ENCODE measurements at regions not wholly inside any gene's neighbourhood (a gene's known extent, or its start where the extent isn't known, plus 50 kb on each side); places are given as distances from the start of the nearest gene placed in this dataset.

DNA sequence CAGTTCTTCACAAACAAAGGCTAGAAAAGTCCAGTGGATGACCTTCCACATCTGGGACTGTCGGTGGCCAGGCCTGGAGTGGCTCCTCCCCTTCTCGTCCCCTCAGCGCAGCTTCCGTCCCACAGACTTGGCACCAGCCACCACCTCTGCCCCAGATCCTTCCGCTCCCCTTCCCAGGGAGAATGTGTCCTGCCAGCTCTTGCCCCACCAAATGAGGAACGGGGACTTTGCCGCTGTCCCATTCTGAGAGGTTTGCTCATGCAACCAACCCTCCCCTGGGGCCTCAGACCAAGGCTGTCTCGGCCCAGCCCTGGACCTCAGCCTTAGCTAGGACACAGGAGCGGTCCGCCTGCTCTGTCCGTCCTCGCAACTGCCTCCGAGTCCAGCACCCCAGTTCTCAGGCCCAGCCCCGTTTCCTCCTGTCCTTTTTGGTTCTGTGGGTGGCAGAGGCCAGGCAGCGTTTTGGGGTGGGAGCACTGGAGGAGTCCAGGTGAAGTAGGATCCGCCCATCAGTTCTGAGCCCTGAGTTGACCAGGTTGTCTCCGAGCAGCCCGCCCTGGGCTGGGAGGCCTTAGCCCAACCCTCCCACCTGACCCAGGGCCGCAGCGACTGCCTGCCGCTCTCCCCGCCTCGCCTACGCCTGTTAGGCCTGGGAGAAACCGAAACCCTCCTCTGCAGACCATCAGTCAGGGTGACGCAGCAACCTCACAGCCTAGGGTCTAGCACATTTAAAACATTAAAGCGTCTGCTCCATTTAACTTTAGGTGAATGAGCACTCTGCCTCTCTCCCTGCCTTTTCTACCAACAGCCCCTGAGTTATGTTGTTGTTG, 284.3 kb downstream of the FOXO1 start:
- H3K27ac ChIP-seq = no peak overlapping the region
- TF ChIP-seq, protein P1, sequence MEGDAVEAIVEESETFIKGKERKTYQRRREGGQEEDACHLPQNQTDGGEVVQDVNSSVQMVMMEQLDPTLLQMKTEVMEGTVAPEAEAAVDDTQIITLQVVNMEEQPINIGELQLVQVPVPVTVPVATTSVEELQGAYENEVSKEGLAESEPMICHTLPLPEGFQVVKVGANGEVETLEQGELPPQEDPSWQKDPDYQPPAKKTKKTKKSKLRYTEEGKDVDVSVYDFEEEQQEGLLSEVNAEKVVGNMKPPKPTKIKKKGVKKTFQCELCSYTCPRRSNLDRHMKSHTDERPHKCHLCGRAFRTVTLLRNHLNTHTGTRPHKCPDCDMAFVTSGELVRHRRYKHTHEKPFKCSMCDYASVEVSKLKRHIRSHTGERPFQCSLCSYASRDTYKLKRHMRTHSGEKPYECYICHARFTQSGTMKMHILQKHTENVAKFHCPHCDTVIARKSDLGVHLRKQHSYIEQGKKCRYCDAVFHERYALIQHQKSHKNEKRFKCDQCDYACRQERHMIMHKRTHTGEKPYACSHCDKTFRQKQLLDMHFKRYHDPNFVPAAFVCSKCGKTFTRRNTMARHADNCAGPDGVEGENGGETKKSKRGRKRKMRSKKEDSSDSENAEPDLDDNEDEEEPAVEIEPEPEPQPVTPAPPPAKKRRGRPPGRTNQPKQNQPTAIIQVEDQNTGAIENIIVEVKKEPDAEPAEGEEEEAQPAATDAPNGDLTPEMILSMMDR (IDR thresholded peaks at IDR 0.05) = no peak
- H3K27me3 ChIP-seq = no peaks in the 10 kb centered on the region
- H3K9ac ChIP-seq (ENCODE audit: low read depth in 2 of 2, low read length in 2 of 2) = no peak overlapping the region
- H3K9me3 ChIP-seq = no peaks in the 10 kb centered on the region
- no peaks in the 10 kb centered on the region for H3K4me1 ChIP-seq
- H3K36me3 ChIP-seq = no peaks in the 10 kb centered on the region
- intact Hi-C loops (cut with DNase I) = no loop called here
- no peak for DNase-seq
- H3K4me3 ChIP-seq = no peak overlapping the region

DNA sequence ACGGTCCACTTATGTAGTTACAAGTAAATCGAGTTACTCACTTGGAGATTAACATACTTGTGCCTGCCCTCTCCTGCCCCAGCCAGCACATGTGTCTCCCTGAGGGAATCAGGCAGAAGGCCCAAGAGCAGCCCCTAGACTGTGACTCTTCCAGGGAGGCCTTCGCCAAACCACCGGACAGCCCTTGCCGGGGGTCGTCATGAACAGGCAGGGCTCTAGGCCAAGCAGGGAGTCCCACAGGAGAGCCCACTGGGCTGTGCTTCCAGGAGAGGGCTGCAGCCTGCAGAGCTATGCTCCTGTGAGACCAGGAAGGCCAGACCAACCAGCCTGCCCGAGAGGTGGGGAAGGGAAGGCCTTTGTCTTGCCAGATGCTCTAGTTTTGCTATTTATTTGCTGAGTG, 283.3 kb downstream of the FOXO1 start:
- no peaks in the 10 kb centered on the region for H3K27me3 ChIP-seq

DNA sequence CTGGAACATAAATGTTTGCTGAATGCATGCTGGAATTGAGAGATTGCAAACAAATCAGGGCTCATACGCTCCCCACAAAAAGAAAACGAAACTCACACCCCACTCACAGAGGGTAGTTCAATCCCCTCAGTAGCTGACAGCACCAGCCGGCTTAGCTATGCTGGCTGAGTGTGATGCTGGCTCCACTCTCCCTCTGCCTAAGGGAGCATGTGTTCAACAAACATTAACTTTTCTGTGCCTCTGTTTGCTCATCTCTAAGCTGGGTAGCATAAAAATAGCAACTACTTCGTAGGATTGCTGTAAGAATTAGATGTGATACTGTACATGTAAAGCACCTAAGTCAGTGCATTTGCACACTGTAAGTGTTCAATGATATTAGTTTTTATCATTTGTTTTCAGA, 282.6 kb downstream of the FOXO1 start:
- H3K36me3 ChIP-seq = no peaks in the 10 kb centered on the region
- H3K27me3 ChIP-seq = no peaks in the 10 kb centered on the region
- H3K4me1 ChIP-seq = no peaks in the 10 kb centered on the region
- no peaks in the 10 kb centered on the region for H3K9me3 ChIP-seq
- H3K4me3 ChIP-seq = no peak overlapping the region
- no peak overlapping the region for H3K27ac ChIP-seq
- intact Hi-C loops (cut with DNase I) = no loop called here
- TF ChIP-seq, protein P1 (IDR thresholded peaks at IDR 0.05) = no peak
- H3K9ac ChIP-seq (ENCODE audit: low read depth in 2 of 2, low read length in 2 of 2) = no peak overlapping the region
- DNase-seq = no peak

More for the DNA sequence above, 283.3 kb downstream of the FOXO1 start:
- no peaks in the 10 kb centered on the region for H3K9me3 ChIP-seq
- H3K9ac ChIP-seq (ENCODE audit: low read depth in 2 of 2, low read length in 2 of 2) = no peak overlapping the region
- H3K4me1 ChIP-seq = no peaks in the 10 kb centered on the region
- no peak overlapping the region for H3K4me3 ChIP-seq
- intact Hi-C loops (cut with DNase I) = no loop called here
- TF ChIP-seq, protein P1 (IDR thresholded peaks at IDR 0.05) = no peak
- H3K27ac ChIP-seq = no peak overlapping the region
- DNase-seq = no peak
- no peaks in the 10 kb centered on the region for H3K36me3 ChIP-seq

DNA sequence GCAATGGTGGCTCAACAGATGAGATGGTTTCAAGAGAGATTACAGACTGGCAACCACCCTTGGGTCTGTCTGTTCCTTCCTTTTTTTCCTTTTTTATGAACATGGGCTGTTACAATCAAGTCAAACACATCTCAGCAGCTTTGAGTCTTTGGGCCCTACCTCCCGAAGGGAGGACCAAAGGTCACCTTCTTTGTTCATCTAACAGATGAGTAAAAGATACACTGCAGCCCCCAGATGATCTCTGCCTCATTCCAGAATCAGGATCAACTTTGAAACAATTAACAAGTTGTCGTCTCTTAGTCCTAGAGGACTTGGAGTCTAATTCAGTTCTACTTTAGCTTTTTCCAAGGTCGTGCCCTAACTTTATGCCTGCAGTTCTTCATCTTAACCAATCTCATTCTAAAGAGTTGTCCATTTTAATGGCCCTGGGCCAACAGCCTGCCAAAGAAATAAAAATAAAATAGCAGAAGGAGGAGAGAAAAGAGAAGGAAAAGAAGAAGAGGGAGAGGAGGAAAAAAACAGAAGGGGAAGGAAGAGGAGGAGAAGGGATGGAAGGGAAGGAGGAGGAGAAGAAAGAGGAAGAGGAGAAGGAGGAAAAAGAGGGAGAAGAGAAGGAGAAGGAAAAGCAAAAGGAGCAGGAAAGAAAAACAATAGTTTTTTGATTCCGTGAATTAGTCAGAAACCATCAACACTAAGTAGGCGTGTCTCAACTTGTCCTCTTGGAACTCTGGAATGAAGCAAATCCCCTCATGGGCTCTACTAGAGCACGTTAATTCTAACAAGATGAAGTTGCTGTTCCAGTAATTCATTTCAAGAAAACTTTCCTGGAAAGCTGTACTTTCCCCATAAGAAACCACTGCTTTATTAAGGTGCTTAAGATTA, 281.2 kb downstream of the FOXO1 start:
- TF ChIP-seq, protein P1 (IDR thresholded peaks at IDR 0.05) = no peak
- Histone ChIP-seq H3K4me1 (no peaks in the 10 kb centered on the region), H3K36me3 (no peaks in the 10 kb centered on the region), H3K9ac (ENCODE audit: low read depth in 2 of 2, low read length in 2 of 2) (no peak overlapping the region), H3K27ac (no peak overlapping the region), H3K4me3 (no peak overlapping the region), H3K9me3 (no peaks in the 10 kb centered on the region), H3K27me3 (no peaks in the 10 kb centered on the region)
- intact Hi-C loops (cut with DNase I) = no loop called here
- no peak for DNase-seq

DNA sequence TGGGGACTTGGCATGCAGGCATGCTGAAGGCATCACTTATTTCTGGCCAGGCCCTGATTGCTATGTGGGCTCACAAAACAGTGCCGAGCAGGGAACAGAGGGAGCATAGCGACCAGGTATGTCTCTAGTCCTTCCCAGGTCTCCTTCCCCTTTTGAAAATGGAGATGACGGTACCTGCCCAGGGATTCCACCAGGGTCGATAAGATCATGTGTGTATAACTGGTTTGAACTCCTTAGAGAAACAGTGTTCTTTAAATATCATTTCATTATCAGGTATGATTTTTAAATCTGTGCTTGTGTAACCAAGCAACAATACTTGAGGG, 280.6 kb downstream of the FOXO1 start:
- no peaks in the 10 kb centered on the region for H3K36me3 ChIP-seq
- H3K9me3 ChIP-seq = no peaks in the 10 kb centered on the region
- no peak overlapping the region for H3K27ac ChIP-seq
- H3K4me1 ChIP-seq = no peaks in the 10 kb centered on the region
- H3K4me3 ChIP-seq = no peak overlapping the region
- TF ChIP-seq, protein P1 (IDR thresholded peaks at IDR 0.05) = no peak
- intact Hi-C loops (cut with DNase I) = no loop called here
- DNase-seq = no peak
- H3K9ac ChIP-seq (ENCODE audit: low read depth in 2 of 2, low read length in 2 of 2) = no peak overlapping the region
- no peaks in the 10 kb centered on the region for H3K27me3 ChIP-seq

Data from colonic mucosa (tissue), 4 donors.